ENCODE measurements at regions not wholly inside any gene's neighbourhood (a gene's known extent, or its start where the extent isn't known, plus 50 kb on each side); places are given as distances from the start of the nearest gene placed in this dataset.

GRCh38 chr21:14841511-14842472, 223.0 kb downstream of the NRIP1 start:
- TF ChIP-seq CTCF (IDR thresholded peaks at IDR 0.05) (no peak), POLR2A (IDR thresholded peaks at IDR 0.05) (no peak)

Data from prostate gland (tissue), 2 donors.